Activated gamma-delta T cell treated with anti-CD3 and anti-CD28 coated beads, Interleukin-2, amount 50 U/mL, for 16 hours (primary cell): ENCODE measurements at regions not wholly inside any gene's neighbourhood (a gene's known extent, or its start where the extent isn't known, plus 50 kb on each side); places are given as distances from the start of the nearest gene placed in this dataset.

Experiments
- DNase-seq: peaks from one replicate; pipeline ENCODE4 v3.0.0-alpha.2; 2020; ENCODE audit warnings: low read depth

- no peak for DNase-seq
These were observed 108.4 kb downstream of the LSM3 start for GRCh38 chr3:14286887-14287500.

GRCh38 chr3:14288177-14288788 is 109.7 kb downstream of the LSM3 start:
- DNase-seq = no peak

GRCh38 chr3:14288833-14289451 is 110.3 kb downstream of the LSM3 start:
- DNase-seq = no peak

- DNase-seq = no peak
These were observed 111.2 kb downstream of the LSM3 start for GRCh38 chr3:14289590-14290461.

- no peak for DNase-seq
These were observed 111.6 kb upstream of the SLC6A6 start for GRCh38 chr3:14290631-14291385.

GRCh38 chr3:14295037-14295436 is 107.4 kb upstream of the SLC6A6 start:
- DNase-seq = no peak

- no peak for DNase-seq
These were observed 106.6 kb upstream of the SLC6A6 start for GRCh38 chr3:14295801-14296200.

GRCh38 chr3:14297305-14297704 is 105.1 kb upstream of the SLC6A6 start:
- DNase-seq = no peak

- DNase-seq = no peak
These were observed 104.6 kb upstream of the SLC6A6 start for GRCh38 chr3:14297784-14298236.

GRCh38 chr3:14298442-14298841 is 104.0 kb upstream of the SLC6A6 start:
- no peak for DNase-seq

- no peak for DNase-seq
These were observed 103.3 kb upstream of the SLC6A6 start for GRCh38 chr3:14298991-14299555.

- no peak for DNase-seq
These were observed 102.6 kb upstream of the SLC6A6 start for GRCh38 chr3:14299767-14300166.

- no peak for DNase-seq
These were observed 101.5 kb upstream of the SLC6A6 start for GRCh38 chr3:14300721-14301399.

GRCh38 chr3:14301558-14301957 is 100.8 kb upstream of the SLC6A6 start:
- DNase-seq = no peak

GRCh38 chr3:14303336-14304100 is 98.9 kb upstream of the SLC6A6 start:
- DNase-seq = no peak

- no peak for DNase-seq
These were observed 98.0 kb upstream of the SLC6A6 start for GRCh38 chr3:14304101-14305045.

- DNase-seq = no peak
These were observed 97.1 kb upstream of the SLC6A6 start for GRCh38 chr3:14305324-14305723.

- no peak for DNase-seq
These were observed 96.3 kb upstream of the SLC6A6 start for GRCh38 chr3:14306142-14306541.
